Nephron progenitor cell (in vitro differentiated cells): ENCODE measurements at regions not wholly inside any gene's neighbourhood (a gene's known extent, or its start where the extent isn't known, plus 50 kb on each side); places are given as distances from the start of the nearest gene placed in this dataset.
A peak's percentile ranks its signal among the peaks of the same experiment; 100 is the strongest.

ENCODE experiments used
- DNase-seq: peaks from one replicate; pipeline ENCODE4 v3.0.0; 2021
- H3K27ac Mint-ChIP-seq: 2 replicates; pipeline ENCODE4 v1.8.0; 2021; ENCODE audit warnings: mild to moderate bottlenecking, moderate library complexity, mixed read lengths
- H3K27me3 Mint-ChIP-seq: 2 replicates; pipeline ENCODE4 v1.8.0; 2021; ENCODE audit warnings: mild to moderate bottlenecking, low read depth, mixed read lengths; ENCODE audit not compliant: poor library complexity
- H3K36me3 Mint-ChIP-seq: 2 replicates; pipeline ENCODE4 v1.8.0; 2021; ENCODE audit warnings: low read depth, mixed read lengths
- H3K4me1 Mint-ChIP-seq: 2 replicates; pipeline ENCODE4 v1.8.0; 2021; ENCODE audit warnings: mixed read lengths
- H3K4me3 Mint-ChIP-seq: 2 replicates; pipeline ENCODE4 v1.8.0; 2021; ENCODE audit warnings: mild to moderate bottlenecking, moderate library complexity, mixed read lengths
- H3K9me3 Mint-ChIP-seq: 2 replicates; pipeline ENCODE4 v1.8.0; 2021; ENCODE audit warnings: mild to moderate bottlenecking, moderate library complexity, mixed read lengths
- TF ChIP-seq, protein P1 (sequence below): fragments of 200-600 bp; sonication (generic); IDR thresholded peaks from 2 replicates; pipeline ENCODE4 v1.5.0; 2021; ENCODE audit warnings: antibody characterized with exemption

DNA sequence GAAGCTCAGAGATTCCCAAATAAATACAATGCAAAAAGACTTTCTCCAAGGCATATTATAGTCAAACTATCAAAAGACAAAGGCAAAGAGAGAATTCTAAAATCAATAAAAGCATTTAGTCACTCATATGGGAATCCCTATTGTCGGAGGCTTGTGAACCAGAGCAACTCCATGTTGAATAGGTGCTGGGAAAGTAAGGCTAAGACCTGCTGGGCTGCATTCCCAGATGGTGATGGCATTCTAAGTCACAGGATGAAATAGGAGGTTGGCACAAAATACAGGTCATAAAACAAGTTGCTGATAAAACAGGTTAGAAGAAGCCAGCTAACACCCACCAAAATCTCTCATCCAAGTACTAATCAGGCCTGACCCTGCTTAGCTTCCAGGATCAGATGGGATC, 84.5 kb downstream of the JRKL start:
- Mint-ChIP-seq H3K27ac (no peak overlapping the region), H3K4me1 (no peaks in the 10 kb centered on the region), H3K36me3 (peaks cover 21% of the 10 kb centered on the region), H3K4me3 (no peak overlapping the region), H3K9me3 (peaks cover 70% of the 10 kb centered on the region), H3K27me3 (no peaks in the 10 kb centered on the region)
- DNase-seq: no peak
- TF ChIP-seq, protein P1, sequence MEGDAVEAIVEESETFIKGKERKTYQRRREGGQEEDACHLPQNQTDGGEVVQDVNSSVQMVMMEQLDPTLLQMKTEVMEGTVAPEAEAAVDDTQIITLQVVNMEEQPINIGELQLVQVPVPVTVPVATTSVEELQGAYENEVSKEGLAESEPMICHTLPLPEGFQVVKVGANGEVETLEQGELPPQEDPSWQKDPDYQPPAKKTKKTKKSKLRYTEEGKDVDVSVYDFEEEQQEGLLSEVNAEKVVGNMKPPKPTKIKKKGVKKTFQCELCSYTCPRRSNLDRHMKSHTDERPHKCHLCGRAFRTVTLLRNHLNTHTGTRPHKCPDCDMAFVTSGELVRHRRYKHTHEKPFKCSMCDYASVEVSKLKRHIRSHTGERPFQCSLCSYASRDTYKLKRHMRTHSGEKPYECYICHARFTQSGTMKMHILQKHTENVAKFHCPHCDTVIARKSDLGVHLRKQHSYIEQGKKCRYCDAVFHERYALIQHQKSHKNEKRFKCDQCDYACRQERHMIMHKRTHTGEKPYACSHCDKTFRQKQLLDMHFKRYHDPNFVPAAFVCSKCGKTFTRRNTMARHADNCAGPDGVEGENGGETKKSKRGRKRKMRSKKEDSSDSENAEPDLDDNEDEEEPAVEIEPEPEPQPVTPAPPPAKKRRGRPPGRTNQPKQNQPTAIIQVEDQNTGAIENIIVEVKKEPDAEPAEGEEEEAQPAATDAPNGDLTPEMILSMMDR: no peak

DNA sequence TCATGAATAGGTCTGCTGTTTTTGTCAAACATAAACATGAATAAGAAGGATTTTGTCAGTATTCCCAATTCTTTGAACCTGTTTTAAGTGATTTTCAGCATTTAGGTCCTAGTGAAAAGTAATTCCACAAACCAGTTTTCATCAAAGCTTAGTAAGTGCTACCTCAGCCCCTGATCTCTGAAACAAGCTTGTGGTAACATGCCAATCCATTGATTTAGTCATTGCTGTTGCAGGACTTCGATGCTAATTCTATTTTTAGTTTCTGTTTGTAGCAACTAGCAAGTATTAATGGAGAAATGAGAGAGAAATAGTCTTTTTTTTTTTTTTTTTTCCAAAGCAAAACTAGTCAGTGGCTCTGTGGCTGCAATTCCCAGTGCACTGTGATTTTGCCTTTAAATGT, 91.4 kb downstream of the JRKL start:
- no peak overlapping the region for H3K27ac Mint-ChIP-seq
- no peak for DNase-seq
- H3K9me3 Mint-ChIP-seq: peaks cover 31% of the 10 kb centered on the region
- TF ChIP-seq, protein P1: no peak
- H3K27me3 Mint-ChIP-seq: no peaks in the 10 kb centered on the region
- H3K4me1 Mint-ChIP-seq: peaks cover 33% of the 10 kb centered on the region
- H3K4me3 Mint-ChIP-seq: no peak overlapping the region
- H3K36me3 Mint-ChIP-seq: peaks cover 11% of the 10 kb centered on the region

DNA sequence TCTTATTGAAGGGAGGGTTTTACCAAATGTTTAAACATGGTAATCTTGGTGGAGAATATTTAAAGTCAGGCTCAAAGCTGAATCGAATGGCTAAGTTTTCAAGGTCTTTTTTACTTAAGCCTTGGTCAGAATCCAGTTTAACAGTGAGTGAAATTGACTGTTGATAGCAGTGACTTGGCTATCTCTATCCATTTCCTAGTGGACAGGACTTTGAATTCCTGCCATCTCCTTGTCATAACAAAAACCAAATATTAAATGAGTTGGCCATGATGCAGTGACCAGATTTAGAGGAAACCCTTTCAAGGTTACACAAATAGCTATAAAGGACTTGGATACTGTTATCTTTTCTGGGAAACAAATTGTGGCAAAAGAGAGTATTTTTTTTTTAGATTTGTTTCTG, 92.0 kb downstream of the JRKL start:
- no peak overlapping the region for H3K27ac Mint-ChIP-seq
- peaks cover 27% of the 10 kb centered on the region for H3K9me3 Mint-ChIP-seq
- no peak for DNase-seq
- TF ChIP-seq, protein P1: no peak
- no peaks in the 10 kb centered on the region for H3K27me3 Mint-ChIP-seq
- no peak overlapping the region for H3K4me3 Mint-ChIP-seq
- peaks cover 35% of the 10 kb centered on the region for H3K4me1 Mint-ChIP-seq
- peaks cover 8% of the 10 kb centered on the region for H3K36me3 Mint-ChIP-seq

DNA sequence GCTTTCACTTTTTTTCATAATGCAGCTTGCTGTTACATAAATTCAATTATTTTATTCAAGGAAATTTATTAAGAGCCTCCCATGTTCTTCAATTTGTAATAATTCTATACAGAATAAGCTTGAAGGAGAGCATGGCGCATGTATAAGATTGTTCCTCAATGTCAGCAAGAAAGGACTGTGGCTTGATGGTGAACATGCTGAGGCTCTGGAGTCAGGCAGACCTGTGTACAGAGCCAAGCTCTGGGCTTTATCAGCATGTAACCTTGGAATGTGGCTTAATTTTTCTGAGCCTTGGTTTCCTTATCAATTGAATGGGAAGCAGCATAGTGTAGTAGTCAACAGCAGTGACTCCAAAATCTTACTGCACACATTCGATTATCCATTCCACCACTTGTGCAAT, 92.4 kb downstream of the JRKL start:
- H3K36me3 Mint-ChIP-seq: peaks cover 8% of the 10 kb centered on the region
- TF ChIP-seq, protein P1: no peak
- peaks cover 39% of the 10 kb centered on the region for H3K4me1 Mint-ChIP-seq
- no peak for DNase-seq
- H3K9me3 Mint-ChIP-seq: peaks cover 22% of the 10 kb centered on the region
- no peak overlapping the region for H3K27ac Mint-ChIP-seq
- H3K27me3 Mint-ChIP-seq: no peaks in the 10 kb centered on the region
- H3K4me3 Mint-ChIP-seq: no peak overlapping the region

DNA sequence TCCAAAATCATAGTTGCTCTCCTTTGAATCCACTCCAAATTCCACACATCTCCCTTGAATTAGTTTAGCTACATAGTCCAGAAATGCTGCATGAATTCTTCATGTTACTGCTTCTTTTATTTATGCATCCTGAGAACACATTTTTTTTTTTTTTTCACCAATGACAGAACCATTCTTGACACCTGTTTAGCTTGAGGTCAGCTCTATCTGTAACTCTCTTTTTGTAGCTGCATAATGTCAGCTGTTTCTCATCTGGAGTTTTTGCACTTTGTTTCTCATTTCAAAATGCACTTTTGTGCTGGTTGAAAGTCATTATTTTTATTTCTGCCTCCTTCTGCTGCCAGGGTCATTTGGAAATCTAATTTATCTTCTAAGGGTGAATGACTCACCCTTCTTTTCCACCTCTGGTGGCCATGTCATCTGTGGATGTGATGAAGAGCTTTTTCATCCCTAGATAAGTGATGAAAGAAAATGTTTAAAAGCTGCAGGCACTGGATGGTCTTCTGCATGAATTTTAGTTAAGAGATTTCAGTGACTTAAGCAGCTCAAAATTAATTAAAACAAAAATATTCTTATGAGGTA, 93.7 kb downstream of the JRKL start:
- Mint-ChIP-seq H3K4me3 (peak overlapping the region; percentile 33), H3K27ac (peak overlapping the region; percentile 13), H3K27me3 (no peaks in the 10 kb centered on the region), H3K36me3 (peaks cover 8% of the 10 kb centered on the region), H3K9me3 (peaks cover 19% of the 10 kb centered on the region), H3K4me1 (peaks cover 47% of the 10 kb centered on the region)
- no peak for DNase-seq
- TF ChIP-seq, protein P1: no peak

DNA sequence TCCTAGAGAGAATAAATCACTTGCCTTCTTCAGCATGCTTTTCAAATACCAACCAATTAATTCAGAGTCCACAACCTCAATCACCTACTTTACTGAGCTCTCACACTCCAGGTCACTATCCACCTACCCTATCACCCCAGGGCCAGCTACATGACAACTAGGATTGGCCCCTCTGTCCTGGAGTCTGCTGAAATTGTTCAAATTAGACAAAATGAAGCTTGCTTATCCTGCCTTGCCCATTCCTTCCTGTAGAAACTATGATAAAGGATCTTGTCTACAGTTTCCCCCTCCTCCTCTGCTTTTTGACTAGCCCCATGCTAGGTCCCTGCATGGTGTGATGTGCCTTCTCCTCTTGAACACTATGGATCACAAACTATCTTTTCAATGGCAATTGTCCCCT, 94.5 kb downstream of the JRKL start:
- TF ChIP-seq, protein P1: no peak
- H3K27me3 Mint-ChIP-seq: no peaks in the 10 kb centered on the region
- DNase-seq: no peak

More for the DNA sequence above, 94.5 kb downstream of the JRKL start:
- Mint-ChIP-seq H3K36me3 (peaks cover 16% of the 10 kb centered on the region), H3K4me1 (peaks cover 47% of the 10 kb centered on the region), H3K9me3 (peaks cover 21% of the 10 kb centered on the region), H3K27ac (peak overlapping the region; percentile 93), H3K4me3 (peak overlapping the region; percentile 6)
